Keratinocyte (primary cell): ENCODE measurements at regions not wholly inside any gene's neighbourhood (a gene's known extent, or its start where the extent isn't known, plus 50 kb on each side); places are given as distances from the start of the nearest gene placed in this dataset.

Experiments used
- DNase-seq: peaks from one replicate; pipeline ENCODE4 v3.0.0-alpha.2; 2011; ENCODE audit warnings: low read depth, missing footprints, low spot score
- FAIRE-seq: peaks from 2 replicates; lab custom pipeline; 2011; peaks lifted over from hg19 to GRCh38; lab: Jason Lieb, UNC
- H2AFZ ChIP-seq: 2 replicates; pipeline ENCODE4 v1.6.0; 2012; ENCODE audit warnings: low read length, control low read depth, inconsistent platforms; ENCODE audit not compliant: control insufficient read depth
- H3K27ac ChIP-seq: 2 replicates; pipeline ENCODE4 v1.5.1; 2011; ENCODE audit warnings: low read length; ENCODE audit not compliant: control insufficient read depth, insufficient read depth
- H3K27me3 ChIP-seq: 3 replicates; pipeline ENCODE4 v1.6.0; 2011; ENCODE audit warnings: low read length; ENCODE audit not compliant: control insufficient read depth, insufficient read depth; ENCODE audit errors: extremely low read depth
- H3K36me3 ChIP-seq, 2 experiments: 2 replicates in 1 of 2; 3 replicates in 1 of 2; pipeline ENCODE4 v1.5.1; 2011; ENCODE audit warnings: low read length in 2 of 2, mild to moderate bottlenecking in 1 of 2; ENCODE audit not compliant: control insufficient read depth in 2 of 2, insufficient read depth in 2 of 2; ENCODE audit errors: extremely low read depth in 1 of 2
- H3K4me1 ChIP-seq: 3 replicates; pipeline ENCODE4 v1.5.1; 2011; ENCODE audit warnings: low read length; ENCODE audit not compliant: control insufficient read depth, insufficient read depth; ENCODE audit errors: extremely low read depth
- H3K4me2 ChIP-seq: 3 replicates; pipeline ENCODE4 v1.6.0; 2011; ENCODE audit warnings: low read depth, low read length; ENCODE audit not compliant: control insufficient read depth, insufficient read depth; ENCODE audit errors: extremely low read depth
- H3K4me3 ChIP-seq, 3 experiments: fragments of 200-600 bp in 1 of 3; sonication (generic) in 1 of 3; 2 replicates in 2 of 3; 3 replicates in 1 of 3; pipeline ENCODE4 v1.5.1; 2011 to 2016; ENCODE audit warnings: low read length in 3 of 3, mild to moderate bottlenecking in 3 of 3, control low read depth in 2 of 3, inconsistent platforms in 1 of 3, low read depth in 1 of 3, mixed read lengths in 1 of 3, mixed run types in 1 of 3, moderate library complexity in 1 of 3; ENCODE audit not compliant: control insufficient read depth in 2 of 3, insufficient read depth in 2 of 3; ENCODE audit errors: extremely low read depth in 1 of 3
- H3K79me2 ChIP-seq: 2 replicates; pipeline ENCODE4 v1.6.0; 2012; ENCODE audit warnings: low read length; ENCODE audit not compliant: control insufficient read depth, insufficient read depth
- H3K9ac ChIP-seq: 3 replicates; pipeline ENCODE4 v1.6.0; 2011; ENCODE audit warnings: low read length; ENCODE audit not compliant: control insufficient read depth, insufficient read depth; ENCODE audit errors: extremely low read depth
- H3K9me1 ChIP-seq: 3 replicates; pipeline ENCODE4 v1.6.0; 2011; ENCODE audit warnings: low read length; ENCODE audit not compliant: control insufficient read depth, insufficient read depth; ENCODE audit errors: extremely low read depth
- H3K9me3 ChIP-seq: 2 replicates; pipeline ENCODE4 v1.5.1; 2012; ENCODE audit warnings: low read depth, low read length; ENCODE audit not compliant: control insufficient read depth
- H4K20me1 ChIP-seq: 3 replicates; pipeline ENCODE4 v1.6.0; 2011; ENCODE audit warnings: low read length; ENCODE audit not compliant: control insufficient read depth, insufficient read depth; ENCODE audit errors: extremely low read depth
- EZH2 ChIP-seq: IDR thresholded peaks from one replicate; pipeline ENCODE4 v1.6.1; 2012; ENCODE audit warnings: inconsistent platforms, mild to moderate bottlenecking, low read length, moderate library complexity
- dilution Hi-C: fragments of 300-500 bp; cut with MboI; formaldehyde crosslinking; loops from one replicate; pipeline ENCODE4 v1.7.0; 2020; ENCODE audit warnings: low sequenced_read_pairs; ENCODE audit not compliant: extremely low pct_ligation_motif_present
- TF ChIP-seq, protein P1 (sequence below), 3 experiments: IDR thresholded peaks in 1 of 3; conservative IDR thresholded peaks in 1 of 3; optimal IDR thresholded peaks in 1 of 3; 2 replicates in 2 of 3; 3 replicates in 1 of 3; pipeline versions ENCODE3 to v1.5.1; 2011; ENCODE audit warnings: low read length in 3 of 3, mild to moderate bottlenecking in 3 of 3, moderate library complexity in 2 of 3, control low read depth in 1 of 3, inconsistent platforms in 1 of 3; ENCODE audit not compliant: insufficient read depth in 2 of 3; ENCODE audit errors: extremely low read depth in 1 of 3

DNA sequence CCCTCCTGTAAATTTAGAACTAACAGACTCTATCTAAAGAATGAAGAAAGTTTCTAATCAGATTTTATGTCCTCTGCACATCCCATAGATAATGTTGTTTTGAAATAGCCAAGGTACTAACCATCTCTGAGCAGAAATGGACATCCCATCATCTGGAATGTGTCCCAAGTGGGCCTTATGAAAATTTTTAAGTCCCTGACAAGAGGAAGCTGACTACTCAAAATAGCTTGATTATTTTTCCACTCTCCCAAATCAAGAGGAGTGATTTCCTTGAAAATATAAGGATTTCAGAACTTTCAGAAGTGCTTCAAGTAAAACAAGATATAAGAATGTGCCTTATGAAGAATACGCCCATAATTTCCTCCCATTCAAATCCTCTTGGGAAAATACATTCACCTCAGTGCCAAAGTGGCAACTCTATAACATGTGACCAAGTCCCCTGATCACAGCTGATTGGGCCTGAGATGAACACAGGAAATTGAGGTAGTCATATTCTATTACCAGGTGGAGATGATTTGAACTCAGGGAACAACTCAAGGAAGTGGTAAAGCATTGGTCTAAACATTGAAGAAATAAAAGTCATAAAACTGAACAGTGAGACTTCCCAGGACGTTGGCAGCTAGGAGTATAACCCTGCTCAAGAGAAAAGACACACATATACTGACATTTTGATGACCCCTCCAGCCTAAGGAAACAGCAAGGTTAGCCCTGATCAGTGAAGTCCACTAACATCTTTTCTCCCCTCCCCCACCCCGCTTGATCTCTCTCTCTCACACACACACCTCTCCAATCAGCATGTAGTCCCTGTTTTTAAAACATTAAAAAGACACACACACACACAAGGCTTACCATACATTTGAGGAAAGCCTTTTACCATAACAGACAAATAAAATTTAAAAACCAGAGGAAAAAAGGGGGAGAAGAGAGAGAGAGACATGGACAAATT lies 70.8 kb upstream of the TEAD1 start:
- Histone ChIP-seq H2AFZ (no peak overlapping the region), H3K4me3 (no peak overlapping the region), H3K4me2 (no peak overlapping the region), H3K9ac (no peak overlapping the region), H4K20me1 (no peaks in the 10 kb centered on the region), H3K79me2 (no peaks in the 10 kb centered on the region), H3K27ac (no peak overlapping the region), H3K9me3 (no peaks in the 10 kb centered on the region), H3K9me1 (no peaks in the 10 kb centered on the region), H3K4me1 (no peaks in the 10 kb centered on the region), H3K27me3 (no peaks in the 10 kb centered on the region), H3K36me3 (no peaks in the 10 kb centered on the region)
- FAIRE-seq, result no peak
- DNase-seq, result no peak
- no peak for TF ChIP-seq EZH2
- TF ChIP-seq, protein P1, sequence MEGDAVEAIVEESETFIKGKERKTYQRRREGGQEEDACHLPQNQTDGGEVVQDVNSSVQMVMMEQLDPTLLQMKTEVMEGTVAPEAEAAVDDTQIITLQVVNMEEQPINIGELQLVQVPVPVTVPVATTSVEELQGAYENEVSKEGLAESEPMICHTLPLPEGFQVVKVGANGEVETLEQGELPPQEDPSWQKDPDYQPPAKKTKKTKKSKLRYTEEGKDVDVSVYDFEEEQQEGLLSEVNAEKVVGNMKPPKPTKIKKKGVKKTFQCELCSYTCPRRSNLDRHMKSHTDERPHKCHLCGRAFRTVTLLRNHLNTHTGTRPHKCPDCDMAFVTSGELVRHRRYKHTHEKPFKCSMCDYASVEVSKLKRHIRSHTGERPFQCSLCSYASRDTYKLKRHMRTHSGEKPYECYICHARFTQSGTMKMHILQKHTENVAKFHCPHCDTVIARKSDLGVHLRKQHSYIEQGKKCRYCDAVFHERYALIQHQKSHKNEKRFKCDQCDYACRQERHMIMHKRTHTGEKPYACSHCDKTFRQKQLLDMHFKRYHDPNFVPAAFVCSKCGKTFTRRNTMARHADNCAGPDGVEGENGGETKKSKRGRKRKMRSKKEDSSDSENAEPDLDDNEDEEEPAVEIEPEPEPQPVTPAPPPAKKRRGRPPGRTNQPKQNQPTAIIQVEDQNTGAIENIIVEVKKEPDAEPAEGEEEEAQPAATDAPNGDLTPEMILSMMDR (optimal IDR thresholded peaks at IDR 0.05 in 1 of 3, IDR thresholded peaks at IDR 0.05 in 1 of 3, conservative IDR thresholded peaks at IDR 0.05 in 1 of 3; ENCODE audit: extremely low read depth in 1 of 3, insufficient read depth in 2 of 3, low read length in 3 of 3), result no peak
- dilution Hi-C loops, result no loop called here

DNA sequence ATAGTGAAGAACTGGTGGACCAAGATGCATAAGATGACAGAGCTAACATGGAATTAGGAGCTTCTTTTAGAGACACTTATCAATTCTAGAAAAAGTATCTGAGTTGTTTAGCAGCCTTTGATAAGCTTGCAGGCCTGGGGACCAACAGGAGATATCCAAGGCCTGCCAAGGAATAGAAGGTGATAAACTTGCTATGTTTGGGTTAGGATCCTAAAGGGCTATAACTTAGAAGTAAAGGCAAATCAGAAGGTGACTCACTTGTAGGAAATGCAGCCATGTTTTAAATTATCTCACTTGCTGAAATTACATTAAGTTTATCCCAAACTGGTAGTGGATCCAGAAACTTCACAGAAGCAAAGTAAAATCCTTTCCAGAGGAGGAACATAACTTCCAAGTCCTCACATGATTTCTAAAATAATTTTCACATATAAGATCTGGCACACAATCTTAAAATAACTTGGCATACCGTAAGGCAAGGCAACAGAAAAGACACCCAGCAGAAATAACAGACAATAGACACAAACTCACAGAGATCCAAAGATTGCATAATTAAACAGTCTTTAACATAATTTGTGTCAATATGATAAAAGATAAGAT lies 69.6 kb upstream of the TEAD1 start:
- Histone ChIP-seq H3K27me3 (no peaks in the 10 kb centered on the region), H3K9me3 (no peaks in the 10 kb centered on the region), H3K36me3 (no peaks in the 10 kb centered on the region), H3K9me1 (no peaks in the 10 kb centered on the region), H3K4me3 (no peak overlapping the region), H3K9ac (no peak overlapping the region), H3K79me2 (no peaks in the 10 kb centered on the region), H3K4me1 (no peaks in the 10 kb centered on the region), H3K4me2 (no peak overlapping the region), H2AFZ (no peak overlapping the region), H4K20me1 (no peaks in the 10 kb centered on the region), H3K27ac (no peak overlapping the region)
- dilution Hi-C loops, result no loop called here
- no peak for TF ChIP-seq EZH2
- TF ChIP-seq, protein P1 (optimal IDR thresholded peaks at IDR 0.05 in 1 of 3, IDR thresholded peaks at IDR 0.05 in 1 of 3, conservative IDR thresholded peaks at IDR 0.05 in 1 of 3; ENCODE audit: extremely low read depth in 1 of 3, insufficient read depth in 2 of 3, low read length in 3 of 3), result no peak
- DNase-seq (no peak), FAIRE-seq (no peak)
